ENCODE measurements at regions not wholly inside any gene's neighbourhood (a gene's known extent, or its start where the extent isn't known, plus 50 kb on each side); places are given as distances from the start of the nearest gene placed in this dataset.

- Mint-ChIP-seq H3K9me3 (peaks cover 7% of the 10 kb centered on the region), H3K36me3 (no peaks in the 10 kb centered on the region)
- no peak for ATAC-seq
Observed at GRCh38 chr15:87347806-87348515, 908.6 kb downstream of the NTRK3 start.

DNA sequence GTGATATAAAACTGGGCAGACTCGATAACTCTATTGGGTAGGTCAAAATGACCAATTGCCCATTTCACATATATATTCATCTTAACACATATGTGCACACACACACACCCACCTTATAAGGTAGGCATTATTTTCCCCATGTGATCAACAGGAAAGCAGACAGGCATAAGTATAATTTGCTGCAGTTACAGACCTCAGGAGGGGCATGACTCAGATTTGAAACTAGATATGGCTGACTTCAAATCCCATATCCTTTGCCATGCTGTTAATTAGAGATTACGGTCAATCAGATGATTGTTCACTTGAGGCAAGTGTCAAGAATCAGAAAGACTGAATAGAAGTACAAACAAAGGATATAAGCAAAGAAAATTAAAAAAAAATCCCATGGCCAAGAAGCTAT, 910.6 kb downstream of the NTRK3 start:
- ATAC-seq (no peak), DNase-seq (ENCODE audit: low spot score) (no peak)
- no peaks in the 10 kb centered on the region for H3K27me3 Mint-ChIP-seq
- no peak overlapping the region for H3K4me3 Mint-ChIP-seq
- no peaks in the 10 kb centered on the region for H3K36me3 Mint-ChIP-seq
- H3K9me3 Mint-ChIP-seq: peaks cover 11% of the 10 kb centered on the region
- H3K4me1 Mint-ChIP-seq (ENCODE audit: low read depth in 2 of 2): no peaks in the 10 kb centered on the region
- H3K27ac Mint-ChIP-seq: no peak overlapping the region

More at GRCh38 chr15:87347806-87348515, 908.6 kb downstream of the NTRK3 start:
- DNase-seq (ENCODE audit: low spot score): no peak
- Mint-ChIP-seq H3K4me1 (ENCODE audit: low read depth in 2 of 2) (no peaks in the 10 kb centered on the region), H3K27ac (no peak overlapping the region), H3K4me3 (no peak overlapping the region), H3K27me3 (no peaks in the 10 kb centered on the region)

DNA sequence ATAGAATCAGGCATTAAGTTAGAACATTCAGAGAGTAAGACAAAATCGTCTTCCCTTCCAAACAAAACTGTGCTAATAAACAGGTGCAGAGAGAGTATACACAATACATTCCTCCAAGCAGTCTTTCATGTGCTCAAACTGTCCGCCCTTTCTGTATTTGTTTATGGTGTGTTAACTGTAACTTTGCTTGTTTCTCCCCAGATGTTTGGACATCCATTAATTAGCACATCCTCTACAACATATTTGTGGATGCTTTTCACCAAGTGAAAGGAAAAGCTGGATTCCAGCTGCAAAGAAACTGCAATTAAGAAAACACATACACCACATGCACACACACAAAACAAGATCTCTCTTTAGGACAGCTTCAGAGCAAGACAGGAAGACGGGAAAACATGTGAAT, 912.6 kb downstream of the NTRK3 start:
- no peaks in the 10 kb centered on the region for H3K36me3 Mint-ChIP-seq
- peaks cover 11% of the 10 kb centered on the region for H3K9me3 Mint-ChIP-seq

GRCh38 chr15:87340370-87340769, 916.2 kb downstream of the NTRK3 start:
- no peaks in the 10 kb centered on the region for H3K36me3 Mint-ChIP-seq
- DNase-seq (ENCODE audit: low spot score): no peak
- H3K27ac Mint-ChIP-seq: no peak overlapping the region
- no peak for ATAC-seq
- peaks cover 9% of the 10 kb centered on the region for H3K9me3 Mint-ChIP-seq
- no peaks in the 10 kb centered on the region for H3K27me3 Mint-ChIP-seq
- H3K4me3 Mint-ChIP-seq: no peak overlapping the region
- H3K4me1 Mint-ChIP-seq (ENCODE audit: low read depth in 2 of 2): no peaks in the 10 kb centered on the region

More for the DNA sequence above, 912.6 kb downstream of the NTRK3 start:
- no peak for DNase-seq (ENCODE audit: low spot score)
- Mint-ChIP-seq H3K27me3 (no peaks in the 10 kb centered on the region), H3K27ac (no peak overlapping the region), H3K4me3 (no peak overlapping the region), H3K4me1 (ENCODE audit: low read depth in 2 of 2) (no peaks in the 10 kb centered on the region)
- ATAC-seq: no peak

DNA sequence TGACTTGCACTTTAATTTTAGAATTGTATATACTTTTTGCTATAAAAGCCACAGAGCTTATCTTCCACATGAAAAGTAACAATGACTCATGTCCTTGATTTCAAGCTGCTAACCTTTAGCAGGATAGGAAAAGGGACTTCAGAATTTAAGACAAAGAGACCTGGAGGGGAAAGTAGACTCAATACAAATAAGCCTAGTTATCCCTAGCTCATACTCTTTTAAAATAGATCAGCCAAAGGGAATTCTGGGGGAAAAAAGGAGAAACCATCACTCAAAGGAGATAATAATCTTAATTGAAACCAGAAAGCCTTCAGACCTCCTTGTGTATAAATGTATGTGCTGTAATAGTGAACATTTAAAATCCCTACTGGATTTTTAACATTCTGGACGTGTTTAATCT, 930.3 kb downstream of the NTRK3 start:
- no peaks in the 10 kb centered on the region for H3K36me3 Mint-ChIP-seq
- H3K9me3 Mint-ChIP-seq: no peaks in the 10 kb centered on the region
- H3K27ac Mint-ChIP-seq: no peak overlapping the region
- DNase-seq (ENCODE audit: low spot score) (no peak), ATAC-seq (no peak)
- H3K27me3 Mint-ChIP-seq: no peaks in the 10 kb centered on the region
- no peak overlapping the region for H3K4me3 Mint-ChIP-seq
- H3K4me1 Mint-ChIP-seq (ENCODE audit: low read depth in 2 of 2): no peaks in the 10 kb centered on the region

GRCh38 chr15:87322870-87323269, 933.7 kb downstream of the NTRK3 start:
- Mint-ChIP-seq H3K36me3 (no peaks in the 10 kb centered on the region), H3K4me1 (ENCODE audit: low read depth in 2 of 2) (no peaks in the 10 kb centered on the region)
- no peak for ATAC-seq

GRCh38 chr15:87322265-87322664, 934.3 kb downstream of the NTRK3 start:
- H3K4me3 Mint-ChIP-seq: no peak overlapping the region

More at GRCh38 chr15:87322870-87323269, 933.7 kb downstream of the NTRK3 start:
- H3K9me3 Mint-ChIP-seq: peaks cover 13% of the 10 kb centered on the region
- H3K4me3 Mint-ChIP-seq: no peak overlapping the region
- H3K27ac Mint-ChIP-seq: no peak overlapping the region
- no peaks in the 10 kb centered on the region for H3K27me3 Mint-ChIP-seq
- no peak for DNase-seq (ENCODE audit: low spot score)

GRCh38 chr15:87317900-87318299, 938.6 kb downstream of the NTRK3 start:
- Mint-ChIP-seq H3K36me3 (no peaks in the 10 kb centered on the region), H3K27ac (no peak overlapping the region), H3K4me3 (no peak overlapping the region), H3K4me1 (ENCODE audit: low read depth in 2 of 2) (no peaks in the 10 kb centered on the region), H3K27me3 (no peaks in the 10 kb centered on the region), H3K9me3 (peaks cover 14% of the 10 kb centered on the region)
- DNase-seq (ENCODE audit: low spot score): no peak
- no peak for ATAC-seq

More at GRCh38 chr15:87322265-87322664, 934.3 kb downstream of the NTRK3 start:
- H3K9me3 Mint-ChIP-seq: peaks cover 14% of the 10 kb centered on the region
- ATAC-seq (no peak), DNase-seq (ENCODE audit: low spot score) (no peak)
- H3K27ac Mint-ChIP-seq: no peak overlapping the region
- no peaks in the 10 kb centered on the region for H3K36me3 Mint-ChIP-seq
- H3K27me3 Mint-ChIP-seq: no peaks in the 10 kb centered on the region
- no peaks in the 10 kb centered on the region for H3K4me1 Mint-ChIP-seq (ENCODE audit: low read depth in 2 of 2)

DNA sequence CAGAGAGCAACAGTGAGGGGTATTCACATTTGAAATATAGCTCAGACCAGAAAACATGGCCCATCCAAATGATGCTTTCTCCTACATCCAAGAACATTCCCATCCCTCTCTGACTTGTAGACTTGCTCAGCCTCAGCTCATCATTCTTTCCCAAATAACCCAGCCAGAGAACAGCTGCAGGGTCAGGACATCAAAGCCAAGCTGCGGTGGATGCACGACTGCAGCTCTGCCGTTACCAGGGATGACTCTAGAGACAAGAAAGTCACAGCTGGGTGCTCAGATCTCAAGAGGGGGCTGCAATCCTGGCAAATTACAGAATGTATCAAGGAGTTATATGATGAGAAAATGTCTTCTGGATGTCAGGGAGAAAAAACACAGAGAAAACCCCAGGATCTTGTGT, 944.3 kb downstream of the NTRK3 start:
- ATAC-seq (no peak), DNase-seq (ENCODE audit: low spot score) (no peak)
- H3K9me3 Mint-ChIP-seq: peaks cover 5% of the 10 kb centered on the region
- H3K36me3 Mint-ChIP-seq: no peaks in the 10 kb centered on the region
- H3K27ac Mint-ChIP-seq: no peak overlapping the region
- no peaks in the 10 kb centered on the region for H3K4me1 Mint-ChIP-seq (ENCODE audit: low read depth in 2 of 2)
- no peaks in the 10 kb centered on the region for H3K27me3 Mint-ChIP-seq
- no peak overlapping the region for H3K4me3 Mint-ChIP-seq

GRCh38 chr15:87300146-87300545, 956.4 kb downstream of the NTRK3 start:
- Mint-ChIP-seq H3K27ac (no peak overlapping the region), H3K27me3 (no peaks in the 10 kb centered on the region), H3K36me3 (no peaks in the 10 kb centered on the region), H3K9me3 (peaks cover 19% of the 10 kb centered on the region), H3K4me1 (ENCODE audit: low read depth in 2 of 2) (no peaks in the 10 kb centered on the region), H3K4me3 (no peak overlapping the region)
- DNase-seq (ENCODE audit: low spot score): no peak
- ATAC-seq: no peak

DNA sequence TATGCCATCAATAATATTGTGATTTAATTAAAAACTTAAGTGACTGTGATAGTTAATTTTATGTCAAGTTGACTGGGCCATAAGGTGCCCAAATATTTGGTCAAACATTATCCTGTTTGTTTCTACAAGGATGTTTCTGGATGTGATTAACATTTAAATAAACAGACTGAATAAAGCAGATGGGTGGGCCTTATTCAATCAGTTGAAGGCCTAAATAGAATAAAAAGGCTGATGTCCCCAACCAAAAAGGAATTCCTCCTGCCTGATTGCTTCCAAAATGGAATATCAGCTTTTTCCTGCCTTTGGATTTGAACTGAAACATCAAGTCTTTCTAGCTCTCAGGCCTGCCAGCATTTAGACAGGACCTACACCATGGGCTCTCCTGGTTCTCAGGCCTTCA, 961.7 kb downstream of the NTRK3 start:
- H3K4me1 Mint-ChIP-seq (ENCODE audit: low read depth in 2 of 2): no peaks in the 10 kb centered on the region
- ATAC-seq: no peak
- H3K27ac Mint-ChIP-seq: no peak overlapping the region
- no peak for DNase-seq (ENCODE audit: low spot score)
- no peaks in the 10 kb centered on the region for H3K36me3 Mint-ChIP-seq
- peaks cover 13% of the 10 kb centered on the region for H3K9me3 Mint-ChIP-seq
- no peak overlapping the region for H3K4me3 Mint-ChIP-seq
- H3K27me3 Mint-ChIP-seq: no peaks in the 10 kb centered on the region

DNA sequence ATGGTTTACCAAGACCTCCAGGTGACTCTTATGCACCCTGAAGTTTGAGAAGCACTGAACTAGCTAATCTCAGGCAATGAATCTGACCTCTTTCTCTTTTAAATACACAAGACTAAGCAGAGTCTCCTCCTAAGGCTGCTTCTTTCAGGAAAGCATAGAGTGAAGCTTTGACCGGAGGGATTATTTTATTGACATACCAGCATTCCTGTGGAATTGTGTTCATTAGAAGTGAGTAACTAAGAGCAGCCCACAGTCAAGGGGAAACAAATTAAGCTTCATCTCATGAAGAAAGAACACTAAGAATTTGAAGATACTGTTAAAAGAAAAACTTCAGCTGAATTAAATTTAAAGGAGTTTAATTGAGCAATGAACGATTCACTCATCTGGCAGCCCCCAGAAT, 963.5 kb downstream of the NTRK3 start:
- ATAC-seq (no peak), DNase-seq (ENCODE audit: low spot score) (no peak)
- no peak overlapping the region for H3K4me3 Mint-ChIP-seq
- H3K4me1 Mint-ChIP-seq (ENCODE audit: low read depth in 2 of 2): no peaks in the 10 kb centered on the region
- no peak overlapping the region for H3K27ac Mint-ChIP-seq
- no peaks in the 10 kb centered on the region for H3K27me3 Mint-ChIP-seq
- H3K36me3 Mint-ChIP-seq: no peaks in the 10 kb centered on the region
- peaks cover 7% of the 10 kb centered on the region for H3K9me3 Mint-ChIP-seq

DNA sequence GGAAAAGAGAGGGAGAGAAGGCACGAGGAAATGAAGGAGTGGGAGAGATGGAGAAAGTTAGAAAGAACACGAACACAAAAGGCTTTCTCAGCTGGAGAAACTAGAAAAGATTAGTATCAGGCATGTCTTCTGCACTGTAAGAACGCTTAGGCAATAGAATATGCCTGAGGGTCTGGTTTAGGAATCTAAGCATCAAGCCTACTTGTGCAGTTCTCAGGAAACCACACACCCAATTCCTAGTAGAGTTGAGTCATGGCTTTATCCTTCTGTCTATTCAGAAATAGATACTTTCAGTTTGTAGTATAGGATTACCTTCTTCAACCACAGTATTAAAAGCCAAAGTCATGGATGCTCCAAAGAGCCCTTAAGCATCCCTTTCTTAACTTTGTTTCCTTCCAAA, 969.4 kb downstream of the NTRK3 start:
- Mint-ChIP-seq H3K27me3 (no peaks in the 10 kb centered on the region), H3K27ac (no peak overlapping the region), H3K4me1 (ENCODE audit: low read depth in 2 of 2) (no peaks in the 10 kb centered on the region), H3K4me3 (no peak overlapping the region), H3K36me3 (no peaks in the 10 kb centered on the region), H3K9me3 (peaks cover 6% of the 10 kb centered on the region)
- no peak for DNase-seq (ENCODE audit: low spot score)
- no peak for ATAC-seq

GRCh38 chr15:87269566-87269965, 987.0 kb downstream of the NTRK3 start:
- Mint-ChIP-seq H3K27me3 (no peaks in the 10 kb centered on the region), H3K27ac (no peak overlapping the region), H3K4me3 (no peak overlapping the region), H3K9me3 (peaks cover 12% of the 10 kb centered on the region), H3K36me3 (peaks cover 4% of the 10 kb centered on the region), H3K4me1 (ENCODE audit: low read depth in 2 of 2) (no peaks in the 10 kb centered on the region)
- no peak for DNase-seq (ENCODE audit: low spot score)
- no peak for ATAC-seq

- ATAC-seq: no peak
- H3K27me3 Mint-ChIP-seq: no peaks in the 10 kb centered on the region
Observed at GRCh38 chr15:87268675-87269074, 987.9 kb downstream of the NTRK3 start.

More at GRCh38 chr15:87268675-87269074, 987.9 kb downstream of the NTRK3 start:
- Mint-ChIP-seq H3K4me3 (no peak overlapping the region), H3K9me3 (peaks cover 12% of the 10 kb centered on the region), H3K4me1 (ENCODE audit: low read depth in 2 of 2) (no peaks in the 10 kb centered on the region), H3K36me3 (peaks cover 4% of the 10 kb centered on the region), H3K27ac (no peak overlapping the region)
- no peak for DNase-seq (ENCODE audit: low spot score)

All from natural killer cell treated with Interleukin-12 subunit alpha and Interleukin-12 subunit beta and Interleukin-15 and Interleukin-18, amount 100 ng/mL, for 72 hours (primary cell).